ENCODE measurements at regions not wholly inside any gene's neighbourhood (a gene's known extent, or its start where the extent isn't known, plus 50 kb on each side); places are given as distances from the start of the nearest gene placed in this dataset.
"Not testable (repeated sequence)": the region's sequence is repeated elsewhere in the genome, so short reads cannot be mapped to it uniquely, and the experiment has no call there.

GRCh38 chr9:7443541-7443940 is 356.0 kb downstream of the DMAC1 start:
- Mint-ChIP-seq H3K4me3 (no peak overlapping the region), H3K27me3 (ENCODE audit: low read depth) (peaks cover 1% of the 10 kb centered on the region), H3K9me3 (peaks cover 2% of the 10 kb centered on the region), H3K27ac (no peak overlapping the region), H3K4me1 (ENCODE audit: low read depth) (no peaks in the 10 kb centered on the region), H3K36me3 (ENCODE audit: low read depth) (no peaks in the 10 kb centered on the region)
- DNase-seq = no peak
- intact Hi-C loops (cut with micrococcal nuclease) = no loop called here
- CTCF ChIA-PET = no interaction called here

- no peaks in the 10 kb centered on the region for H3K9me3 Mint-ChIP-seq
- DNase-seq = no peak
- no peak overlapping the region for H3K4me3 Mint-ChIP-seq
- intact Hi-C loops (cut with micrococcal nuclease) = no loop called here
- no peaks in the 10 kb centered on the region for H3K4me1 Mint-ChIP-seq (ENCODE audit: low read depth)
- CTCF ChIA-PET = no interaction called here
- no peaks in the 10 kb centered on the region for H3K27me3 Mint-ChIP-seq (ENCODE audit: low read depth)
- H3K27ac Mint-ChIP-seq = no peak overlapping the region
- H3K36me3 Mint-ChIP-seq (ENCODE audit: low read depth) = no peaks in the 10 kb centered on the region
These were observed 360.1 kb downstream of the DMAC1 start for GRCh38 chr9:7439355-7439995.

GRCh38 chr9:7436754-7437153 is 362.8 kb downstream of the DMAC1 start:
- Mint-ChIP-seq H3K9me3 (peaks cover 9% of the 10 kb centered on the region), H3K4me3 (no peak overlapping the region), H3K36me3 (ENCODE audit: low read depth) (no peaks in the 10 kb centered on the region), H3K27me3 (ENCODE audit: low read depth) (no peaks in the 10 kb centered on the region), H3K4me1 (ENCODE audit: low read depth) (no peaks in the 10 kb centered on the region), H3K27ac (no peak overlapping the region)
- no peak for DNase-seq
- CTCF ChIA-PET = no interaction called here
- intact Hi-C loops (cut with micrococcal nuclease) = no loop called here

- H3K36me3 Mint-ChIP-seq (ENCODE audit: low read depth) = no peaks in the 10 kb centered on the region
- H3K27me3 Mint-ChIP-seq (ENCODE audit: low read depth) = peaks cover 14% of the 10 kb centered on the region
- H3K9me3 Mint-ChIP-seq = peaks cover 15% of the 10 kb centered on the region
- intact Hi-C loops (cut with micrococcal nuclease) = no loop called here
- no peak overlapping the region for H3K4me3 Mint-ChIP-seq
- H3K27ac Mint-ChIP-seq = no peak overlapping the region
- no peak for DNase-seq
- CTCF ChIA-PET = no interaction called here
- H3K4me1 Mint-ChIP-seq (ENCODE audit: low read depth) = no peaks in the 10 kb centered on the region
These were observed 365.9 kb downstream of the DMAC1 start for GRCh38 chr9:7433508-7434292.

GRCh38 chr9:7432989-7433388 is 366.6 kb downstream of the DMAC1 start:
- intact Hi-C loops (cut with micrococcal nuclease) = no loop called here

GRCh38 chr9:7417397-7417796 is 382.2 kb downstream of the DMAC1 start:
- intact Hi-C loops (cut with micrococcal nuclease) = not testable (repeated sequence)

More at GRCh38 chr9:7432989-7433388, 366.6 kb downstream of the DMAC1 start:
- H3K27ac Mint-ChIP-seq = no peak overlapping the region
- CTCF ChIA-PET = no interaction called here
- H3K9me3 Mint-ChIP-seq = peaks cover 15% of the 10 kb centered on the region
- no peaks in the 10 kb centered on the region for H3K4me1 Mint-ChIP-seq (ENCODE audit: low read depth)
- DNase-seq = no peak
- no peak overlapping the region for H3K4me3 Mint-ChIP-seq
- H3K36me3 Mint-ChIP-seq (ENCODE audit: low read depth) = no peaks in the 10 kb centered on the region
- peaks cover 14% of the 10 kb centered on the region for H3K27me3 Mint-ChIP-seq (ENCODE audit: low read depth)

GRCh38 chr9:7415836-7416235 is 383.7 kb downstream of the DMAC1 start:
- Mint-ChIP-seq H3K4me1 (ENCODE audit: low read depth) (no peaks in the 10 kb centered on the region), H3K27ac (no peak overlapping the region), H3K9me3 (no peaks in the 10 kb centered on the region), H3K4me3 (no peak overlapping the region), H3K36me3 (ENCODE audit: low read depth) (no peaks in the 10 kb centered on the region), H3K27me3 (ENCODE audit: low read depth) (peaks cover 6% of the 10 kb centered on the region)
- CTCF ChIA-PET = no interaction called here
- DNase-seq = no peak
- intact Hi-C loops (cut with micrococcal nuclease) = no loop called here

More at GRCh38 chr9:7417397-7417796, 382.2 kb downstream of the DMAC1 start:
- not testable (repeated sequence) for H3K27ac Mint-ChIP-seq; DNase-seq; H3K27me3 Mint-ChIP-seq (ENCODE audit: low read depth); H3K36me3 Mint-ChIP-seq (ENCODE audit: low read depth); H3K9me3 Mint-ChIP-seq; H3K4me1 Mint-ChIP-seq (ENCODE audit: low read depth); H3K4me3 Mint-ChIP-seq
- CTCF ChIA-PET = interaction anchor here (0.7 kb wide), 1 partner anchor 24 kb away, joined by 3 read pairs; no protein-coding TSS in a partner anchor

GRCh38 chr9:7408845-7409244 is 390.7 kb downstream of the DMAC1 start:
- Mint-ChIP-seq H3K27ac (no peak overlapping the region), H3K4me3 (no peak overlapping the region), H3K4me1 (ENCODE audit: low read depth) (peaks cover 6% of the 10 kb centered on the region), H3K9me3 (no peaks in the 10 kb centered on the region), H3K27me3 (ENCODE audit: low read depth) (peaks cover 23% of the 10 kb centered on the region), H3K36me3 (ENCODE audit: low read depth) (no peaks in the 10 kb centered on the region)
- CTCF ChIA-PET = no interaction called here
- DNase-seq = no peak
- intact Hi-C loops (cut with micrococcal nuclease) = no loop called here

- peaks cover 29% of the 10 kb centered on the region for H3K27me3 Mint-ChIP-seq (ENCODE audit: low read depth)
- CTCF ChIA-PET = interaction anchor here (0.7 kb wide), 1 partner anchor 81 kb away, joined by 3 read pairs; no protein-coding TSS in a partner anchor
- no peaks in the 10 kb centered on the region for H3K36me3 Mint-ChIP-seq (ENCODE audit: low read depth)
- intact Hi-C loops (cut with micrococcal nuclease) = no loop called here
- no peaks in the 10 kb centered on the region for H3K9me3 Mint-ChIP-seq
- H3K4me3 Mint-ChIP-seq = no peak overlapping the region
- no peak overlapping the region for H3K27ac Mint-ChIP-seq
- DNase-seq = no peak
- H3K4me1 Mint-ChIP-seq (ENCODE audit: low read depth) = peaks cover 6% of the 10 kb centered on the region
These were observed 392.3 kb downstream of the DMAC1 start for GRCh38 chr9:7407246-7407645.

- H3K9me3 Mint-ChIP-seq = no peaks in the 10 kb centered on the region
- H3K36me3 Mint-ChIP-seq (ENCODE audit: low read depth) = no peaks in the 10 kb centered on the region
- intact Hi-C loops (cut with micrococcal nuclease) = no loop called here
- H3K4me3 Mint-ChIP-seq = no peak overlapping the region
- CTCF ChIA-PET = no interaction called here
- H3K4me1 Mint-ChIP-seq (ENCODE audit: low read depth) = peaks cover 6% of the 10 kb centered on the region
- peaks cover 31% of the 10 kb centered on the region for H3K27me3 Mint-ChIP-seq (ENCODE audit: low read depth)
- no peak for DNase-seq
- H3K27ac Mint-ChIP-seq = no peak overlapping the region
These were observed 393.5 kb downstream of the DMAC1 start for GRCh38 chr9:7405924-7406604.

GRCh38 chr9:7403839-7404487 is 395.6 kb downstream of the DMAC1 start:
- no peak for DNase-seq
- CTCF ChIA-PET = no interaction called here
- no peak overlapping the region for H3K4me3 Mint-ChIP-seq
- intact Hi-C loops (cut with micrococcal nuclease) = no loop called here
- H3K4me1 Mint-ChIP-seq (ENCODE audit: low read depth) = peaks cover 6% of the 10 kb centered on the region
- peaks cover 27% of the 10 kb centered on the region for H3K27me3 Mint-ChIP-seq (ENCODE audit: low read depth)
- no peak overlapping the region for H3K27ac Mint-ChIP-seq
- no peaks in the 10 kb centered on the region for H3K9me3 Mint-ChIP-seq
- no peaks in the 10 kb centered on the region for H3K36me3 Mint-ChIP-seq (ENCODE audit: low read depth)

- H3K36me3 Mint-ChIP-seq (ENCODE audit: low read depth) = no peaks in the 10 kb centered on the region
- no peak overlapping the region for H3K27ac Mint-ChIP-seq
- no peaks in the 10 kb centered on the region for H3K9me3 Mint-ChIP-seq
- H3K4me1 Mint-ChIP-seq (ENCODE audit: low read depth) = peaks cover 6% of the 10 kb centered on the region
- CTCF ChIA-PET = interaction anchor here (1.4 kb wide), 1 partner anchor 131 kb away, joined by 4 read pairs; no protein-coding TSS in a partner anchor
- no peak overlapping the region for H3K4me3 Mint-ChIP-seq
- peaks cover 24% of the 10 kb centered on the region for H3K27me3 Mint-ChIP-seq (ENCODE audit: low read depth)
- no peak for DNase-seq
- intact Hi-C loops (cut with micrococcal nuclease) = no loop called here
These were observed 396.6 kb downstream of the DMAC1 start for GRCh38 chr9:7403028-7403389.
